Lower leg skin (tissue), 3 donors: ENCODE measurements at regions not wholly inside any gene's neighbourhood (a gene's known extent, or its start where the extent isn't known, plus 50 kb on each side); places are given as distances from the start of the nearest gene placed in this dataset.

Source experiments
- CTCF ChIP-seq, 3 donors: fragments of 450-650 bp; IDR thresholded peaks; one replicate each; pipeline ENCODE4 v1.5.1; 2016; ENCODE audit warnings: antibody characterized with exemption in 3 of 3, mild to moderate bottlenecking in 3 of 3, moderate library complexity in 2 of 3
- POLR2A ChIP-seq, 2 donors: fragments of 450-650 bp; IDR thresholded peaks; one replicate each; pipeline ENCODE4 v1.6.1; 2016 to 2017; ENCODE audit warnings: antibody characterized with exemption in 2 of 2, mild to moderate bottlenecking in 1 of 2, moderate library complexity in 1 of 2

GRCh38 chr11:15523543-15523942 is 408.8 kb downstream of the INSC start:
- TF ChIP-seq POLR2A (IDR thresholded peaks at IDR 0.05) (no peak), CTCF (IDR thresholded peaks at IDR 0.05) (no peak)
